ENCODE measurements at regions not wholly inside any gene's neighbourhood (a gene's known extent, or its start where the extent isn't known, plus 50 kb on each side); places are given as distances from the start of the nearest gene placed in this dataset.

GRCh38 chr2:12965540-12966269, 249.0 kb downstream of the TRIB2 start (continued):
- TF ChIP-seq SRF (CRISPR knock-in tag; IDR thresholded peaks at IDR 0.05) (no peak), CEBPG (CRISPR knock-in tag; IDR thresholded peaks at IDR 0.05) (no peak), CEBPG (tag; conservative IDR thresholded peaks at IDR 0.05 in 1 of 2, IDR thresholded peaks at IDR 0.05 in 1 of 2) (no peak), ZNF639 (CRISPR knock-in tag; conservative IDR thresholded peaks at IDR 0.05 in 1 of 2, IDR thresholded peaks at IDR 0.05 in 1 of 2) (peak in 1 of 2 experiments; percentile 49; a peak in 1 of 4 replicates), MTA1 (IDR thresholded peaks at IDR 0.05; ENCODE audit: borderline replicate concordance) (no peak), ZNF282 (CRISPR knock-in tag; IDR thresholded peaks at IDR 0.05) (no peak), TEAD4 (IDR thresholded peaks at IDR 0.05; ENCODE audit: low read length) (peak; percentile 82), TEAD4 (CRISPR knock-in tag; IDR thresholded peaks at IDR 0.05; ENCODE audit: borderline replicate concordance) (no peak), PHB (CRISPR knock-in tag; IDR thresholded peaks at IDR 0.05) (no peak), FOXK2 (conservative IDR thresholded peaks at IDR 0.05 in 1 of 2, IDR thresholded peaks at IDR 0.05 in 1 of 2; ENCODE audit: low read depth in 2 of 2) (peak; percentile 15 to 29; a peak in 1 of 4 replicates), TRIM28 (IDR thresholded peaks at IDR 0.05) (no peak), CREM (IDR thresholded peaks at IDR 0.05; ENCODE audit: low read depth) (peak; percentile 25; the same call in 1 of the 2 replicates), MBD2 (IDR thresholded peaks at IDR 0.05; ENCODE audit: borderline replicate concordance, low read depth) (0 out of 2 replicates have a peak, but pooled peaks have one; percentile 28), CBX3 (IDR thresholded peaks at IDR 0.05; ENCODE audit: borderline replicate concordance in 1 of 2, low read length in 2 of 2) (peak in 1 of 2 experiments; percentile 41; a peak in 1 of 3 replicates), FOXA1 (IDR thresholded peaks at IDR 0.05; ENCODE audit: borderline replicate concordance) (no peak), ZNF561 (CRISPR knock-in tag; conservative IDR thresholded peaks at IDR 0.05) (no peak), NFIC (IDR thresholded peaks at IDR 0.05) (peak; percentile 81), GABPA (tag; conservative IDR thresholded peaks at IDR 0.05; ENCODE audit: low read depth) (peak; percentile 46; the same call in 1 of the 2 replicates), TAF9B (IDR thresholded peaks at IDR 0.05; ENCODE audit: partially characterized antibody) (peak; percentile 52), NCOA2 (IDR thresholded peaks at IDR 0.05; ENCODE audit: partially characterized antibody in 2 of 2) (peak in 1 of 2 experiments; percentile 51), TEAD1 (CRISPR knock-in tag; IDR thresholded peaks at IDR 0.05) (no peak), ILK (tag; IDR thresholded peaks at IDR 0.05; ENCODE audit: borderline replicate concordance, low read depth) (no peak)
- TF ChIP-seq, protein P1, sequence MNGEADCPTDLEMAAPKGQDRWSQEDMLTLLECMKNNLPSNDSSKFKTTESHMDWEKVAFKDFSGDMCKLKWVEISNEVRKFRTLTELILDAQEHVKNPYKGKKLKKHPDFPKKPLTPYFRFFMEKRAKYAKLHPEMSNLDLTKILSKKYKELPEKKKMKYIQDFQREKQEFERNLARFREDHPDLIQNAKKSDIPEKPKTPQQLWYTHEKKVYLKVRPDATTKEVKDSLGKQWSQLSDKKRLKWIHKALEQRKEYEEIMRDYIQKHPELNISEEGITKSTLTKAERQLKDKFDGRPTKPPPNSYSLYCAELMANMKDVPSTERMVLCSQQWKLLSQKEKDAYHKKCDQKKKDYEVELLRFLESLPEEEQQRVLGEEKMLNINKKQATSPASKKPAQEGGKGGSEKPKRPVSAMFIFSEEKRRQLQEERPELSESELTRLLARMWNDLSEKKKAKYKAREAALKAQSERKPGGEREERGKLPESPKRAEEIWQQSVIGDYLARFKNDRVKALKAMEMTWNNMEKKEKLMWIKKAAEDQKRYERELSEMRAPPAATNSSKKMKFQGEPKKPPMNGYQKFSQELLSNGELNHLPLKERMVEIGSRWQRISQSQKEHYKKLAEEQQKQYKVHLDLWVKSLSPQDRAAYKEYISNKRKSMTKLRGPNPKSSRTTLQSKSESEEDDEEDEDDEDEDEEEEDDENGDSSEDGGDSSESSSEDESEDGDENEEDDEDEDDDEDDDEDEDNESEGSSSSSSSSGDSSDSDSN (IDR thresholded peaks at IDR 0.05; ENCODE audit: borderline replicate concordance in 1 of 2, low read depth in 2 of 2, low read length in 2 of 2), result no peak
- TF ChIP-seq, protein P2, sequence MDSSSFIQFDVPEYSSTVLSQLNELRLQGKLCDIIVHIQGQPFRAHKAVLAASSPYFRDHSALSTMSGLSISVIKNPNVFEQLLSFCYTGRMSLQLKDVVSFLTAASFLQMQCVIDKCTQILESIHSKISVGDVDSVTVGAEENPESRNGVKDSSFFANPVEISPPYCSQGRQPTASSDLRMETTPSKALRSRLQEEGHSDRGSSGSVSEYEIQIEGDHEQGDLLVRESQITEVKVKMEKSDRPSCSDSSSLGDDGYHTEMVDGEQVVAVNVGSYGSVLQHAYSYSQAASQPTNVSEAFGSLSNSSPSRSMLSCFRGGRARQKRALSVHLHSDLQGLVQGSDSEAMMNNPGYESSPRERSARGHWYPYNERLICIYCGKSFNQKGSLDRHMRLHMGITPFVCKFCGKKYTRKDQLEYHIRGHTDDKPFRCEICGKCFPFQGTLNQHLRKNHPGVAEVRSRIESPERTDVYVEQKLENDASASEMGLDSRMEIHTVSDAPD (CRISPR knock-in tag; IDR thresholded peaks at IDR 0.05), result no peak
